Heart left ventricle (tissue), 13 donors: ENCODE measurements at regions not wholly inside any gene's neighbourhood (a gene's known extent, or its start where the extent isn't known, plus 50 kb on each side); places are given as distances from the start of the nearest gene placed in this dataset.

Experiments used
- POLR2A ChIP-seq, 2 donors: fragments of 450-650 bp; IDR thresholded peaks; one replicate each; pipeline ENCODE4 v1.6.1; 2017; ENCODE audit warnings: antibody characterized with exemption in 2 of 2, mild to moderate bottlenecking in 2 of 2, moderate library complexity in 2 of 2
- TF ChIP-seq, protein P1 (sequence below), 12 donors: fragments of 200-600 bp; sonication (generic) in 4 of 12; IDR thresholded peaks; one replicate each; pipeline versions ENCODE4 v1.5.0 to v1.8.0; 2018 to 2022; ENCODE audit warnings: antibody characterized with exemption in 12 of 12, mild to moderate bottlenecking in 5 of 12
- donor health status: ischemic (EF 13 %, LVEDD 7.1; RV severe dilation, severe dysfunction).
- donor health status: DM: no; HTN: yes; CAD: no.
- donor health status: DM: no; HTN: no; CAD: no.
- donor health status: ischemic (EF 25% LVEDD 6.9; RV normal size, moderate dysfunction).
- donor health status: ischemic (EF 25% LVEDD 5.7; RV mildly dilated, moderate dysfunction).
- donor health status: ischemic (EF 35%, LVEDD 5.7; RV mildly dilated, moderate dysfunction).
- donor health status: nonischemic (EF 11% LVEDD 7.7; RV severe dilation, severe dysfunction).
- donor health status: DM: yes; HTN: yes; CAD: no.
- donor health status: PGD.
- donor health status: ischemic (EF 29% LVEDD 5.4; RV normal size, mild dysfunction).
- donor health status: nonischemic (EF 23%, LVEDD 6.1; RV moderate dilation, normal function).

DNA sequence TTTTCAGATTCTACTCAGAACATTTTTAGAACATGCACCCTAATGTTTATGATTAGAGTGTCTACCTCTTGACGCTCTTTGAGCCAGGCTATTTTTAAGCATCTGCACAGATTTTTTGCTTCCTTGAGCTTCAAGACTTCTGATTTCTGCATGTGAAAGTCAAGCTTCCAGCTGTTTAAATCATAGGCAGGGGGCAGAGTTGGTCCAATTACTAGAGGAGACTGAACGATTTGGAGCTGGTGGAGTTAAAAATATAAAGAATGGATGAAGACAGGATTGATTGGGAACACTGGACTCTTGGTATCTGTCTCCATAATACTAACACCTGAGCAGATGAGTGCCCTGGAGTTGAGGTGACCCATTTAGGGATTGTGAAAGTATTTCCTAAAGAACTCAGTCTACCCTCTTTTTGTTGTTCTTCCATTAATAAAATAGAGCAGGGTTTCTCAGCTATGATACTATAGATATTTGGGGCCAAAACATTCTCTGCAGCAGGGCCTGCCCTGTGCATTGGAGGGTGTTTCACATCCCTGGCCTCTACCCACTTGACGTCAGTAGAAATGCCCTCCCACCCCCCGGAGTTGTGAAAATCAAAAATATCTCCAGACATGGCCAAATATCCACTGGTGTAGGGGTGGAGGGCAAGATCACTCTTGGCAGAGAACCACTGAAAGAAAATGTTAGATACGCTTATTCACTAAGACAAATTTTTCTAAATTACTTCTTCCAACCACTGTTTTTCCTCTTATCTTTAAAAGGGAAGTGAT is 160.1 kb downstream of the COG6 start:
- TF ChIP-seq POLR2A (IDR thresholded peaks at IDR 0.05), result no peak
- TF ChIP-seq, protein P1, sequence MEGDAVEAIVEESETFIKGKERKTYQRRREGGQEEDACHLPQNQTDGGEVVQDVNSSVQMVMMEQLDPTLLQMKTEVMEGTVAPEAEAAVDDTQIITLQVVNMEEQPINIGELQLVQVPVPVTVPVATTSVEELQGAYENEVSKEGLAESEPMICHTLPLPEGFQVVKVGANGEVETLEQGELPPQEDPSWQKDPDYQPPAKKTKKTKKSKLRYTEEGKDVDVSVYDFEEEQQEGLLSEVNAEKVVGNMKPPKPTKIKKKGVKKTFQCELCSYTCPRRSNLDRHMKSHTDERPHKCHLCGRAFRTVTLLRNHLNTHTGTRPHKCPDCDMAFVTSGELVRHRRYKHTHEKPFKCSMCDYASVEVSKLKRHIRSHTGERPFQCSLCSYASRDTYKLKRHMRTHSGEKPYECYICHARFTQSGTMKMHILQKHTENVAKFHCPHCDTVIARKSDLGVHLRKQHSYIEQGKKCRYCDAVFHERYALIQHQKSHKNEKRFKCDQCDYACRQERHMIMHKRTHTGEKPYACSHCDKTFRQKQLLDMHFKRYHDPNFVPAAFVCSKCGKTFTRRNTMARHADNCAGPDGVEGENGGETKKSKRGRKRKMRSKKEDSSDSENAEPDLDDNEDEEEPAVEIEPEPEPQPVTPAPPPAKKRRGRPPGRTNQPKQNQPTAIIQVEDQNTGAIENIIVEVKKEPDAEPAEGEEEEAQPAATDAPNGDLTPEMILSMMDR (IDR thresholded peaks at IDR 0.05), result peak in 2 of 12 donors; percentile 10 to 13
